Transverse colon (tissue), 4 donors: ENCODE measurements at regions not wholly inside any gene's neighbourhood (a gene's known extent, or its start where the extent isn't known, plus 50 kb on each side); places are given as distances from the start of the nearest gene placed in this dataset.

ENCODE experiments used
- DNase-seq: peaks from one replicate; pipeline ENCODE4 v3.0.0-alpha.2; 2019
- H3K27ac ChIP-seq, 4 donors: fragments of 200-600 bp; sonication (generic); 2 replicates each; pipeline ENCODE4 v1.5.1; 2016 to 2018; ENCODE audit warnings: inconsistent platforms in 4 of 4
- H3K27me3 ChIP-seq: fragments of 200-600 bp; sonication (generic); 2 replicates; pipeline ENCODE4 v1.5.1; 2017; ENCODE audit warnings: inconsistent platforms
- H3K36me3 ChIP-seq, 4 donors: fragments of 200-600 bp; sonication (generic); 2 replicates each; pipeline ENCODE4 v1.5.1; 2017 to 2019; ENCODE audit warnings: inconsistent platforms in 4 of 4
- H3K4me1 ChIP-seq, 4 donors: fragments of 200-600 bp; sonication (generic); 2 replicates each; pipeline ENCODE4 v1.5.1; 2017 to 2020; ENCODE audit warnings: inconsistent platforms in 4 of 4
- H3K4me3 ChIP-seq, 4 donors: fragments of 200-600 bp; sonication (generic); 1 replicate in 1 of 4; 2 replicates in 3 of 4; pipeline versions ENCODE4 v1.5.1 to v1.6.1; 2017 to 2019; ENCODE audit warnings: inconsistent platforms in 4 of 4
- H3K9me3 ChIP-seq, 2 donors: fragments of 200-600 bp; sonication (generic); 2 replicates each; pipeline ENCODE4 v1.5.1; 2017 to 2019; ENCODE audit warnings: inconsistent platforms in 2 of 2
- CTCF ChIP-seq, 5 experiments: fragments of 200-600 bp in 3 of 5; fragments of 450-650 bp in 2 of 5; sonication (generic) in 3 of 5; IDR thresholded peaks; 1 replicate in 2 of 5; 2 replicates in 3 of 5; pipeline ENCODE4 v1.5.1; 2016 to 2017; ENCODE audit warnings: antibody characterized with exemption in 5 of 5, inconsistent platforms in 3 of 5, mild to moderate bottlenecking in 2 of 5, moderate library complexity in 1 of 5
- EP300 ChIP-seq: sonication (generic); formaldehyde crosslinking; IDR thresholded peaks from one replicate; pipeline ENCODE4 v1.6.1; 2017; ENCODE audit warnings: antibody characterized with exemption, low read depth
- POLR2A ChIP-seq: fragments of 450-650 bp; IDR thresholded peaks from one replicate; pipeline ENCODE4 v1.6.1; 2016; ENCODE audit warnings: antibody characterized with exemption, mild to moderate bottlenecking, moderate library complexity
- POLR2AphosphoS5 ChIP-seq, 3 donors: sonication (generic); formaldehyde crosslinking; IDR thresholded peaks; one replicate each; pipeline ENCODE4 v1.6.1; 2016; ENCODE audit warnings: antibody characterized with exemption in 3 of 3
- WGBS, 2 donors: methylation state at CpG; one replicate each; pipeline ENCODE4 v1.1.5; 2018; ENCODE audit warnings: low coverage in 1 of 2; 5-methylcytosine and 5-hydroxymethylcytosine counted together
- in situ Hi-C, 4 donors: fragments of 200-750 bp; cut with MboI; loops; one replicate each; pipeline versions ENCODE4 v1.15.0 to v1.15.1; 2017; ENCODE audit warnings: low sequenced_read_pairs in 3 of 4, low pct_ligation_motif_present in 1 of 4, low pct_unique_long_range_greater_than_20kb in 1 of 4
- intact Hi-C: fragments of 100-400 bp; cut with DNase I; formaldehyde crosslinking; loops from one replicate; pipeline ENCODE4 v1.15.1; 2023; ENCODE audit warnings: low total_unique reads

DNA sequence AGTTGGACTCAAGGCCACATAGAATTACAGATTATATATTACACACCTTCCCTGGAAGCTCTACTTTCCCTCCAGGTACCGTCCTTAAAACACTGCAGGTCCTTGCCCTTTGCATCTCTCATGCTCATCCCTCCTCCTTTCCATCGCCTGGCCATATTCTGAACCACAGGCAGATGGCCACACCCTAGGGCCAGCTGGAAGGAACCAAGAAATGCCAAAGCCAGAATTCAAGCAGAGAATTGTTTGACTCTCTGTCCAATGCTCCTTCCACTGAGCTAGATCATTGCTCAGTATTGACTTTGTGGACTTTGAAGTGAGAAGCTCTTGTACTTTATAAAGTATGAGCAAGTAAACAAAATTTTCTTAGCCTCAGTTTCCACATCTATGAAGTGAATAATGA lies 170.3 kb upstream of the SLC24A5 start:
- in situ Hi-C loops = no loop called here
- intact Hi-C loops = no loop called here
- Histone ChIP-seq H3K9me3 (no peaks in the 10 kb centered on the region), H3K36me3 (no peaks in the 10 kb centered on the region), H3K27me3 (no peaks in the 10 kb centered on the region), H3K4me1 (no peaks in the 10 kb centered on the region), H3K27ac (no peak overlapping the region), H3K4me3 (no peak overlapping the region)
- WGBS, 2 donors = 98 to 100% methylated on average over 1 to 2 of the region's 2 CpGs
- no peak for TF ChIP-seq POLR2A
- TF ChIP-seq EP300 = no peak
- no peak for TF ChIP-seq POLR2AphosphoS5 (IDR thresholded peaks at IDR 0.05)
- no peak for TF ChIP-seq CTCF (IDR thresholded peaks at IDR 0.05)
- DNase-seq = no peak

GRCh38 chr15:47951781-47952180 lies 169.0 kb upstream of the SLC24A5 start:
- no peak for DNase-seq
- Histone ChIP-seq H3K9me3 (no peaks in the 10 kb centered on the region), H3K4me3 (no peak overlapping the region), H3K4me1 (no peaks in the 10 kb centered on the region), H3K27me3 (no peaks in the 10 kb centered on the region), H3K36me3 (no peaks in the 10 kb centered on the region), H3K27ac (no peak overlapping the region)
- no peak for TF ChIP-seq EP300
- TF ChIP-seq CTCF (IDR thresholded peaks at IDR 0.05) = no peak
- TF ChIP-seq POLR2A = no peak
- no peak for TF ChIP-seq POLR2AphosphoS5 (IDR thresholded peaks at IDR 0.05)
- in situ Hi-C loops = no loop called here
- intact Hi-C loops = no loop called here
- WGBS, 2 donors = 93 to 100% methylated on average over 1 to 2 of the region's 2 CpGs

DNA sequence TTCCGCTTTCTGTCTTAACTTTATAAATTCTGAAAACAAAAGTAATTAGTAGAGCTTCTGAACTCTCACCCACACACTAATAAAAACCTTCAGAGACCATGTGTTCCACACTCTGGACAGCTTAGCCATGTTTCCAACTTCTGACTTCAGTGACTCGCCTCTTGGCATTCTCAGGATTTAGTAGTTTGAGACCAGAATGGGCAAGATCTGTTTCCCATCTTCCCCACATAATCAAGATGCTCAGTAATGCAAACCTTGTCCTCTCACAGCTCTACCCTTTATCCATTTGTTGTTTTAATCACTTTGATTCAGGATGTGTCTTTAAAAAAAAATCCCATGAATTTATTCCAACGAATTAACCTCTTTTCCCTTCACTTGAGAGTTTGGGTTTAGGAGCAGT lies 166.6 kb upstream of the SLC24A5 start:
- Histone ChIP-seq H3K27ac (no peak overlapping the region), H3K36me3 (no peaks in the 10 kb centered on the region), H3K27me3 (no peaks in the 10 kb centered on the region), H3K4me3 (no peak overlapping the region), H3K9me3 (no peaks in the 10 kb centered on the region), H3K4me1 (no peaks in the 10 kb centered on the region)
- 65 to 76% methylated on average over 3 of the region's 3 CpGs for WGBS, 2 donors
- intact Hi-C loops (no loop called here), in situ Hi-C loops (no loop called here)
- DNase-seq = no peak
- TF ChIP-seq POLR2AphosphoS5 (IDR thresholded peaks at IDR 0.05) (no peak), EP300 (no peak), CTCF (IDR thresholded peaks at IDR 0.05) (no peak), POLR2A (no peak)

- H3K36me3 ChIP-seq = no peaks in the 10 kb centered on the region
These were observed 165.8 kb upstream of the SLC24A5 start for GRCh38 chr15:47955021-47955420.

More at GRCh38 chr15:47955021-47955420, 165.8 kb upstream of the SLC24A5 start:
- intact Hi-C loops (no loop called here), in situ Hi-C loops (no loop called here)
- H3K27ac ChIP-seq = no peak overlapping the region
- H3K4me1 ChIP-seq = no peaks in the 10 kb centered on the region
- DNase-seq = no peak
- TF ChIP-seq POLR2AphosphoS5 (IDR thresholded peaks at IDR 0.05) (no peak), CTCF (IDR thresholded peaks at IDR 0.05) (no peak), POLR2A (no peak), EP300 (no peak)
- no peaks in the 10 kb centered on the region for H3K9me3 ChIP-seq
- H3K27me3 ChIP-seq = no peaks in the 10 kb centered on the region
- H3K4me3 ChIP-seq = no peak overlapping the region
- 75 to 91% methylated on average over 4 of the region's 4 CpGs for WGBS, 2 donors
